ENCODE measurements at regions not wholly inside any gene's neighbourhood (a gene's known extent, or its start where the extent isn't known, plus 50 kb on each side); places are given as distances from the start of the nearest gene placed in this dataset.
A peak's percentile ranks its signal among the peaks of the same experiment; 100 is the strongest.
"Not testable (repeated sequence)": the region's sequence is repeated elsewhere in the genome, so short reads cannot be mapped to it uniquely, and the experiment has no call there.

GRCh38 chr6:29227235-29227634 is 56.5 kb downstream of the OR2J2 start:
- no peaks in the 10 kb centered on the region for H3K9me3 ChIP-seq (ENCODE audit: insufficient read depth, low read depth, low read length)
- H3K36me3 ChIP-seq (ENCODE audit: insufficient read depth, low read depth, low read length) = no peaks in the 10 kb centered on the region
- H3K4me3 ChIP-seq (ENCODE audit: low read length) = no peak overlapping the region
- H3K27me3 ChIP-seq (ENCODE audit: insufficient read depth, low read length) = no peaks in the 10 kb centered on the region
- no peak overlapping the region for H3K27ac ChIP-seq (ENCODE audit: low read length)
- H3K4me1 ChIP-seq (ENCODE audit: insufficient read depth, low read length) = peaks cover 4% of the 10 kb centered on the region; the same call in 1 of the 2 replicates
- no peak overlapping the region for H3K9ac ChIP-seq (ENCODE audit: low read depth, low read length)

DNA sequence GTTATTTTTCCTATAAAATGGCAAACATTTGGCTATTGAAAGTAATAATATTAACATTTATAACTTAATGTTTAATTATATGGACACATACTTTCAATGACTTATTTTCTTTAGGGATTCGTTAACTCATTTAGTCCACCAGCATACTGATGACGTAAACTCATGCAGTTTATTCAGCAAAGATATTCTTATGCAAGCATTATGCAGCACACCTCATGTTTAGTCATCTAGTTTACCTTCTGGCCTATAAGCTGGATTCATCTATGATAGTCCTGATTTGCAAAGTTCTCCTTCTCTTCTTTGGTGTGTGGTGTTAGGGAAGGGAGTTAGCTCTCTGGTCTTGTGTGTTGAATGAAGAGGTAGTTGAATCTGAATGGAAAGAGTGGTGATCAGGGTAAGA is 60.0 kb downstream of the OR2J2 start:
- no peak overlapping the region for H3K27ac ChIP-seq (ENCODE audit: low read length)
- H3K4me3 ChIP-seq (ENCODE audit: low read length) = no peak overlapping the region
- H3K36me3 ChIP-seq (ENCODE audit: insufficient read depth, low read depth, low read length) = no peaks in the 10 kb centered on the region
- H3K27me3 ChIP-seq (ENCODE audit: insufficient read depth, low read length) = no peaks in the 10 kb centered on the region
- H3K4me1 ChIP-seq (ENCODE audit: insufficient read depth, low read length) = peaks cover 4% of the 10 kb centered on the region; the same call in 1 of the 2 replicates
- H3K9ac ChIP-seq (ENCODE audit: low read depth, low read length) = no peak overlapping the region
- no peaks in the 10 kb centered on the region for H3K9me3 ChIP-seq (ENCODE audit: insufficient read depth, low read depth, low read length)

- no peaks in the 10 kb centered on the region for H3K36me3 ChIP-seq (ENCODE audit: insufficient read depth, low read depth, low read length)
- no peaks in the 10 kb centered on the region for H3K27me3 ChIP-seq (ENCODE audit: insufficient read depth, low read length)
- H3K4me3 ChIP-seq (ENCODE audit: low read length) = no peak overlapping the region
- H3K9ac ChIP-seq (ENCODE audit: low read depth, low read length) = no peak overlapping the region
- peaks cover 8% of the 10 kb centered on the region for H3K4me1 ChIP-seq (ENCODE audit: insufficient read depth, low read length)
- H3K27ac ChIP-seq (ENCODE audit: low read length) = no peak overlapping the region
- H3K9me3 ChIP-seq (ENCODE audit: insufficient read depth, low read depth, low read length) = no peaks in the 10 kb centered on the region
These were observed 62.0 kb downstream of the OR2J2 start for GRCh38 chr6:29232725-29233124.

- H3K4me3 ChIP-seq (ENCODE audit: low read length) = no peak overlapping the region
- H3K4me1 ChIP-seq (ENCODE audit: insufficient read depth, low read length) = peaks cover 8% of the 10 kb centered on the region
- no peak overlapping the region for H3K27ac ChIP-seq (ENCODE audit: low read length)
These were observed 65.4 kb downstream of the OR2J2 start for GRCh38 chr6:29236060-29236459.

DNA sequence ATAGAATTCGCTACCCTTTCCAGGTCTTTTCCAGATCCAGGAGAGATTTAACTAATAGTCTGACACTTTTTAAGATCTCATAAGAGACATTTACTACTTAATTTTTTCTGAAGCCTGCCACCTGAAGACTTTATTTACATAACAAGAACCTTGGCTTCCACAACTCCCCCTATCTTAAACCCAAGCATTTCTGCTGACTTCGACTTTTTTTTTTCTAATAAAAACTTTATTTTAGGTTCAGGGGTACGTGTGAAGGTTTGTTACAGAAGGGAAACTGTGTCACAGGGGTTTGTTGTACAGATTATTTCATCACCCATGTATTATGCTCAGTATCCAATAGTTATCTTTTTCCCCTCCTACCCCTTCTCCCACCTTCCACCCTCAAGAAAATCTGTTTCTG is 64.9 kb upstream of the OR14J1 start:
- H3K9ac ChIP-seq (ENCODE audit: low read depth, low read length) = no peak overlapping the region; the same call in 1 of the 2 replicates
- H3K27ac ChIP-seq (ENCODE audit: low read length) = no peak overlapping the region
- peaks cover 8% of the 10 kb centered on the region for H3K4me1 ChIP-seq (ENCODE audit: insufficient read depth, low read length)
- peak overlapping the region; percentile 20; the same call in 1 of the 2 replicates for H3K4me3 ChIP-seq (ENCODE audit: low read length)
- no peaks in the 10 kb centered on the region for H3K36me3 ChIP-seq (ENCODE audit: insufficient read depth, low read depth, low read length)
- no peaks in the 10 kb centered on the region for H3K27me3 ChIP-seq (ENCODE audit: insufficient read depth, low read length)
- no peaks in the 10 kb centered on the region for H3K9me3 ChIP-seq (ENCODE audit: insufficient read depth, low read depth, low read length)

More at GRCh38 chr6:29236060-29236459, 65.4 kb downstream of the OR2J2 start:
- Histone ChIP-seq H3K9me3 (ENCODE audit: insufficient read depth, low read depth, low read length) (no peaks in the 10 kb centered on the region), H3K9ac (ENCODE audit: low read depth, low read length) (no peak overlapping the region; the same call in 1 of the 2 replicates), H3K27me3 (ENCODE audit: insufficient read depth, low read length) (no peaks in the 10 kb centered on the region), H3K36me3 (ENCODE audit: insufficient read depth, low read depth, low read length) (no peaks in the 10 kb centered on the region)

GRCh38 chr6:29243044-29243443 is 58.5 kb upstream of the OR14J1 start:
- H3K9ac ChIP-seq (ENCODE audit: low read depth, low read length); H3K36me3 ChIP-seq (ENCODE audit: insufficient read depth, low read depth, low read length); H3K4me1 ChIP-seq (ENCODE audit: insufficient read depth, low read length); H3K4me3 ChIP-seq (ENCODE audit: low read length); H3K27me3 ChIP-seq (ENCODE audit: insufficient read depth, low read length); H3K27ac ChIP-seq (ENCODE audit: low read length): not testable (repeated sequence)
- peaks cover 22% of the 10 kb centered on the region; the same call in 1 of the 2 replicates for H3K9me3 ChIP-seq (ENCODE audit: insufficient read depth, low read depth, low read length)

All from iPS-20b (cell line).